Nephron (organoid): ENCODE measurements at regions not wholly inside any gene's neighbourhood (a gene's known extent, or its start where the extent isn't known, plus 50 kb on each side); places are given as distances from the start of the nearest gene placed in this dataset.

ENCODE experiments used
- H3K27ac Mint-ChIP-seq, 3 experiments: 2 replicates each; pipeline ENCODE4 v1.8.0; 2020; ENCODE audit warnings: mixed read lengths in 3 of 3, mild to moderate bottlenecking in 2 of 3, moderate library complexity in 1 of 3
- H3K27me3 Mint-ChIP-seq: 2 replicates; pipeline ENCODE4 v1.8.0; 2021; ENCODE audit warnings: low read depth, mild to moderate bottlenecking, moderate library complexity, mixed read lengths
- H3K36me3 Mint-ChIP-seq: 2 replicates; pipeline ENCODE4 v1.8.0; 2020; ENCODE audit warnings: low read depth, mixed read lengths
- H3K4me1 Mint-ChIP-seq: 2 replicates; pipeline ENCODE4 v1.8.0; 2020; ENCODE audit warnings: mixed read lengths
- H3K4me3 Mint-ChIP-seq, 3 experiments: 2 replicates each; pipeline ENCODE4 v1.8.0; 2020; ENCODE audit warnings: mild to moderate bottlenecking in 3 of 3, mixed read lengths in 3 of 3, moderate library complexity in 2 of 3
- H3K9me3 Mint-ChIP-seq: 2 replicates; pipeline ENCODE4 v1.8.0; 2020; ENCODE audit warnings: mixed read lengths
- TF ChIP-seq, protein P1 (sequence below), 3 experiments: fragments of 200-600 bp; sonication (generic); IDR thresholded peaks; one replicate each; pipeline ENCODE4 v1.5.0; 2021; ENCODE audit warnings: antibody characterized with exemption in 3 of 3; ENCODE audit not compliant: unreplicated experiment in 3 of 3

DNA sequence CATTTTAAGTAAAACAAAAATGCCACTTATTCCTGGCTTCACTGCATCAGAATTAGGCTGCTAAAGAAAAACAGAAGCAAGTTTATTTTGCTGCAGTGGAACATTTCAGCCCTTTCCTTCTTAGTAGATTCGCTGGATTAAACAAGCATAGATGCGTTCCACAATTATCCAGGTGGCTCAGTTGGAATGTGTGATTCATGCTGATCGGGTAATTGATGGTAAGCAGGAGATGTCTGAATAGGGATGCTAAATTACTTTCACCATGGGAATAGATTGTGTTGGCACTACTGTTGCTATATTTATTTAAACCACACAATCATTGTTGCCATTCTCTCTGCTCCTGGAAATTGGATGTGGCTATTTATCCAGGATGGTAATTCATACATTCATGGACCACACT lies 440.1 kb upstream of the DDI1 start:
- Mint-ChIP-seq H3K27ac (no peak overlapping the region), H3K9me3 (no peaks in the 10 kb centered on the region), H3K27me3 (no peaks in the 10 kb centered on the region), H3K36me3 (no peaks in the 10 kb centered on the region), H3K4me1 (peaks cover 5% of the 10 kb centered on the region), H3K4me3 (no peak overlapping the region)
- TF ChIP-seq, protein P1, sequence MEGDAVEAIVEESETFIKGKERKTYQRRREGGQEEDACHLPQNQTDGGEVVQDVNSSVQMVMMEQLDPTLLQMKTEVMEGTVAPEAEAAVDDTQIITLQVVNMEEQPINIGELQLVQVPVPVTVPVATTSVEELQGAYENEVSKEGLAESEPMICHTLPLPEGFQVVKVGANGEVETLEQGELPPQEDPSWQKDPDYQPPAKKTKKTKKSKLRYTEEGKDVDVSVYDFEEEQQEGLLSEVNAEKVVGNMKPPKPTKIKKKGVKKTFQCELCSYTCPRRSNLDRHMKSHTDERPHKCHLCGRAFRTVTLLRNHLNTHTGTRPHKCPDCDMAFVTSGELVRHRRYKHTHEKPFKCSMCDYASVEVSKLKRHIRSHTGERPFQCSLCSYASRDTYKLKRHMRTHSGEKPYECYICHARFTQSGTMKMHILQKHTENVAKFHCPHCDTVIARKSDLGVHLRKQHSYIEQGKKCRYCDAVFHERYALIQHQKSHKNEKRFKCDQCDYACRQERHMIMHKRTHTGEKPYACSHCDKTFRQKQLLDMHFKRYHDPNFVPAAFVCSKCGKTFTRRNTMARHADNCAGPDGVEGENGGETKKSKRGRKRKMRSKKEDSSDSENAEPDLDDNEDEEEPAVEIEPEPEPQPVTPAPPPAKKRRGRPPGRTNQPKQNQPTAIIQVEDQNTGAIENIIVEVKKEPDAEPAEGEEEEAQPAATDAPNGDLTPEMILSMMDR (IDR thresholded peaks at IDR 0.05; ENCODE audit: unreplicated experiment in 3 of 3), result no peak

DNA sequence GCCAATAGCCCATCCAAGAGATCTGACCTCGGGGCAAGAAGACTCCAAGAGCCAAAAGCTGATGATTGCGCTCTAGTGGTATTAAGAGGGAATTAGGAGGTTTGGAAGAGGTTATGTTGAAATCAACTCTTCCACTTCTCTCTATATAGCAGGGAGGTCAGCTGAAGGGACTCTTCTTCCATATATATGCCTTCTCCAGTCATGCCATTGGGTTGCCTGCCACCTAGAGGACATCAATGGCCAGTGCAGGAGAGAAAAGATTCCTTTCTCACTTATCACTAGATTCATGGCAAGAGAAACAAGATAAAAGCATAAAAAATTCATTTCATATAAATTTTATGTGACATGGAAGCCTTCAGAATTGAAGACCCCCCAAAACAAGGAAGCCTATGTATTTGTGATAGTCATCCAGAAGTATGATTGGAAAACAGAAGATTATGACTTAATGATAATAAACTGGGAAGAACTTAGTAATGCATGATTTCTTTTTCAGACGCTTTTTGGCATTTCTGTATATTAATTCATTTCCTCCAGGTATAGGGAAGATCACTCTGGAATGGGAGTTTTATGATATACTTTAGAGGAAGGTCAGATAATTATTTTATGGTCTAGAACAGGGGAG lies 435.1 kb upstream of the DDI1 start:
- Mint-ChIP-seq H3K4me3 (no peak overlapping the region), H3K36me3 (no peaks in the 10 kb centered on the region), H3K4me1 (peaks cover 19% of the 10 kb centered on the region), H3K9me3 (no peaks in the 10 kb centered on the region), H3K27ac (no peak overlapping the region), H3K27me3 (no peaks in the 10 kb centered on the region)
- TF ChIP-seq, protein P1 (IDR thresholded peaks at IDR 0.05; ENCODE audit: unreplicated experiment in 3 of 3), result peak; percentile 82 to 89 (median 87)

GRCh38 chr11:103602840-103603239 lies 433.6 kb upstream of the DDI1 start:
- Mint-ChIP-seq H3K27me3 (no peaks in the 10 kb centered on the region), H3K9me3 (no peaks in the 10 kb centered on the region), H3K27ac (no peak overlapping the region), H3K4me3 (no peak overlapping the region), H3K36me3 (no peaks in the 10 kb centered on the region), H3K4me1 (peaks cover 14% of the 10 kb centered on the region)
- TF ChIP-seq, protein P1 (IDR thresholded peaks at IDR 0.05; ENCODE audit: unreplicated experiment in 3 of 3), result no peak

DNA sequence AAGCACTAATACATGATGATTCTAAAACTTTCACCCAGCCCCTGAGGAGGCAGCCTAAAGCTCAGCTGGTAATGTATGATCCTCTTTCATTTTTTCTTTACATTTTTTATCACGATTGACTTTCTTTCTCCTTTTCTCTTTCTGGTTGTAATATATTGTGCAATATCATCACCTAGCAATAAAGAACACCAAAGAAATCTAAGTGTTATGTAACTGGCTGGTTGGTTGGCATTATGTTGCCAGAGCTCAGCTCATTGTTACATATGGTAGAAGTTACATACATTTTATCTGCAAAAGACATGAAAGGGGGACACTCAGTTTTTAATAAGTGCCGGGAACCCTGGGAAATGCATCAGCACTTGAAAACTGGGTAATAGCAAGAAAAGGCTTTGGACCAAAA lies 432.1 kb upstream of the DDI1 start:
- no peaks in the 10 kb centered on the region for H3K36me3 Mint-ChIP-seq
- H3K4me3 Mint-ChIP-seq, result no peak overlapping the region
- no peaks in the 10 kb centered on the region for H3K27me3 Mint-ChIP-seq
- peaks cover 2% of the 10 kb centered on the region for H3K9me3 Mint-ChIP-seq
- H3K4me1 Mint-ChIP-seq, result peaks cover 14% of the 10 kb centered on the region
- no peak overlapping the region for H3K27ac Mint-ChIP-seq
- TF ChIP-seq, protein P1 (IDR thresholded peaks at IDR 0.05; ENCODE audit: unreplicated experiment in 3 of 3), result no peak

GRCh38 chr11:103608566-103608965 lies 427.9 kb upstream of the DDI1 start:
- H3K36me3 Mint-ChIP-seq, result no peaks in the 10 kb centered on the region
- no peaks in the 10 kb centered on the region for H3K27me3 Mint-ChIP-seq
- peaks cover 6% of the 10 kb centered on the region for H3K4me1 Mint-ChIP-seq
- H3K27ac Mint-ChIP-seq, result no peak overlapping the region
- H3K4me3 Mint-ChIP-seq, result no peak overlapping the region
- TF ChIP-seq, protein P1 (IDR thresholded peaks at IDR 0.05; ENCODE audit: unreplicated experiment in 3 of 3), result no peak
- H3K9me3 Mint-ChIP-seq, result peaks cover 7% of the 10 kb centered on the region
